ENCODE measurements at regions not wholly inside any gene's neighbourhood (a gene's known extent, or its start where the extent isn't known, plus 50 kb on each side); places are given as distances from the start of the nearest gene placed in this dataset.

GRCh38 chr1:143625886-143626285, 345.9 kb downstream of the FAM72C start:
- no peak overlapping the region for H3K27ac ChIP-seq
- no peak overlapping the region for H3K4me3 ChIP-seq
- H3K4me1 ChIP-seq = no peaks in the 10 kb centered on the region
- H3K36me3 ChIP-seq = no peaks in the 10 kb centered on the region
- no peaks in the 10 kb centered on the region for H3K9me3 ChIP-seq
- no peaks in the 10 kb centered on the region for H3K27me3 ChIP-seq
- no peak for TF ChIP-seq CTCF (IDR thresholded peaks at IDR 0.05)
- no peak for DNase-seq (ENCODE audit: low spot score)

GRCh38 chr1:143619851-143620250, 351.9 kb downstream of the FAM72C start:
- H3K4me3 ChIP-seq = no peak overlapping the region
- H3K4me1 ChIP-seq = no peaks in the 10 kb centered on the region
- no peaks in the 10 kb centered on the region for H3K27me3 ChIP-seq
- DNase-seq (ENCODE audit: low spot score) = no peak
- TF ChIP-seq CTCF (IDR thresholded peaks at IDR 0.05) = no peak
- H3K9me3 ChIP-seq = no peaks in the 10 kb centered on the region
- no peaks in the 10 kb centered on the region for H3K36me3 ChIP-seq
- H3K27ac ChIP-seq = no peak overlapping the region

- DNase-seq (ENCODE audit: low spot score) = no peak
- H3K4me3 ChIP-seq = no peak overlapping the region
- TF ChIP-seq CTCF (IDR thresholded peaks at IDR 0.05) = no peak
Observed at GRCh38 chr1:143611159-143611558, 360.6 kb downstream of the FAM72C start.

GRCh38 chr1:143610196-143610595, 361.6 kb downstream of the FAM72C start:
- H3K27me3 ChIP-seq = no peaks in the 10 kb centered on the region
- DNase-seq (ENCODE audit: low spot score) = no peak
- H3K4me3 ChIP-seq = no peak overlapping the region
- no peak overlapping the region for H3K27ac ChIP-seq
- no peaks in the 10 kb centered on the region for H3K9me3 ChIP-seq
- TF ChIP-seq CTCF (IDR thresholded peaks at IDR 0.05) = no peak
- no peaks in the 10 kb centered on the region for H3K4me1 ChIP-seq
- no peaks in the 10 kb centered on the region for H3K36me3 ChIP-seq

More at GRCh38 chr1:143611159-143611558, 360.6 kb downstream of the FAM72C start:
- Histone ChIP-seq H3K4me1 (no peaks in the 10 kb centered on the region), H3K27me3 (no peaks in the 10 kb centered on the region), H3K27ac (no peak overlapping the region), H3K9me3 (no peaks in the 10 kb centered on the region), H3K36me3 (no peaks in the 10 kb centered on the region)

- DNase-seq (ENCODE audit: low spot score) = no peak
- Histone ChIP-seq H3K27me3 (no peaks in the 10 kb centered on the region), H3K9me3 (no peaks in the 10 kb centered on the region), H3K4me1 (no peaks in the 10 kb centered on the region), H3K27ac (no peak overlapping the region), H3K36me3 (no peaks in the 10 kb centered on the region), H3K4me3 (no peak overlapping the region)
- no peak for TF ChIP-seq CTCF (IDR thresholded peaks at IDR 0.05)
Observed at GRCh38 chr1:143604887-143605286, 366.9 kb downstream of the FAM72C start.

- Histone ChIP-seq H3K4me3 (no peak overlapping the region), H3K4me1 (no peaks in the 10 kb centered on the region), H3K9me3 (no peaks in the 10 kb centered on the region), H3K27me3 (no peaks in the 10 kb centered on the region), H3K36me3 (no peaks in the 10 kb centered on the region), H3K27ac (no peak overlapping the region)
- DNase-seq (ENCODE audit: low spot score) = no peak
- no peak for TF ChIP-seq CTCF (IDR thresholded peaks at IDR 0.05)
Observed at GRCh38 chr1:143584508-143584907, 387.3 kb downstream of the FAM72C start.

Data from right atrium auricular region (tissue), 2 donors.